Cardiac muscle cell (in vitro differentiated cells and primary cell): ENCODE measurements at regions not wholly inside any gene's neighbourhood (a gene's known extent, or its start where the extent isn't known, plus 50 kb on each side); places are given as distances from the start of the nearest gene placed in this dataset.

ENCODE experiments used
- DNase-seq, 2 donors: peaks; one replicate each; pipeline versions ENCODE4 v3.0.0 to v3.0.0-alpha.2; 2010 to 2017; ENCODE audit warnings: low read depth in 1 of 2, low spot score in 1 of 2
- H3K27ac ChIP-seq: fragments of 200-600 bp; sonication (generic); 2 replicates; pipeline ENCODE4 v1.5.1; 2016
- H3K27me3 ChIP-seq: fragments of 200-600 bp; sonication (generic); 2 replicates; pipeline ENCODE4 v1.6.0; 2016; ENCODE audit warnings: control low read depth
- H3K36me3 ChIP-seq: fragments of 200-600 bp; sonication (generic); 2 replicates; pipeline ENCODE4 v1.5.1; 2016; ENCODE audit warnings: control low read depth
- H3K4me1 ChIP-seq: fragments of 200-600 bp; sonication (generic); 2 replicates; pipeline ENCODE4 v1.8.1; 2017; ENCODE audit warnings: low read depth, mild to moderate bottlenecking, mixed run types
- H3K4me3 ChIP-seq: fragments of 200-600 bp; sonication (generic); 2 replicates; pipeline ENCODE4 v1.5.1; 2016; ENCODE audit warnings: mild to moderate bottlenecking
- H3K9me3 ChIP-seq: fragments of 200-600 bp; sonication (generic); 2 replicates; pipeline ENCODE4 v1.5.1; 2017; ENCODE audit warnings: low read depth, mild to moderate bottlenecking, control low read depth
- CTCF ChIP-seq: IDR thresholded peaks from 2 replicates; pipeline ENCODE4 v1.5.1; 2012; ENCODE audit warnings: low read depth, mild to moderate bottlenecking, low read length

DNA sequence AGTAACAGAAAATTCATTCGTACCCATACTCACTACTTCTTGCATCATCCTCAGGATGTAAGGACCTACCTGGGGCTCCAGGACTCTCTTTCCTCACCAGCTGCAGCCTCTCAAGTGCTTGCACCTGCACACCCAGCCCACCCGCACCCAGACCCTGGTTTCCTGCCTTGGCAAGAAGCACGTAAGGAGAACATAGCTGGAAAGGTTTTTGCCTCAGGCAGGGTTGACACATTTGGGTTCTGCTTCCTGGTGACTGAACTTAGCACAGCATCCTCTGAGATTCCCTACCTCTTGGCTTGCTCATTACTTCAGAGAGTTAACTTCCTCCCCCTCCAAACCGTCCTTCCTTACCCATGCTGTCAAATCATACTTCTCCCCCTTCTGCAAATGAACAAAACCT is 556.9 kb downstream of the CD83 start:
- DNase-seq = no peak
- H3K36me3 ChIP-seq = no peaks in the 10 kb centered on the region
- no peak for TF ChIP-seq CTCF
- no peaks in the 10 kb centered on the region for H3K9me3 ChIP-seq
- H3K27me3 ChIP-seq = no peaks in the 10 kb centered on the region
- H3K4me3 ChIP-seq = no peak overlapping the region
- peaks cover 12% of the 10 kb centered on the region for H3K4me1 ChIP-seq
- no peak overlapping the region for H3K27ac ChIP-seq

- TF ChIP-seq CTCF = no peak
- no peak overlapping the region for H3K27ac ChIP-seq
- no peak overlapping the region for H3K4me3 ChIP-seq
- no peak for DNase-seq
- no peaks in the 10 kb centered on the region for H3K9me3 ChIP-seq
- no peaks in the 10 kb centered on the region for H3K36me3 ChIP-seq
- no peaks in the 10 kb centered on the region for H3K27me3 ChIP-seq
- H3K4me1 ChIP-seq = peaks cover 12% of the 10 kb centered on the region
Observed at GRCh38 chr6:14674867-14675648, 557.5 kb downstream of the CD83 start.

GRCh38 chr6:14676064-14676463 is 558.5 kb downstream of the CD83 start:
- DNase-seq = peak in 1 of 2 donors; percentile 23
- H3K27ac ChIP-seq = no peak overlapping the region
- H3K9me3 ChIP-seq = no peaks in the 10 kb centered on the region
- H3K4me1 ChIP-seq = peaks cover 6% of the 10 kb centered on the region
- H3K36me3 ChIP-seq = no peaks in the 10 kb centered on the region
- no peak overlapping the region for H3K4me3 ChIP-seq
- no peaks in the 10 kb centered on the region for H3K27me3 ChIP-seq
- no peak for TF ChIP-seq CTCF

DNA sequence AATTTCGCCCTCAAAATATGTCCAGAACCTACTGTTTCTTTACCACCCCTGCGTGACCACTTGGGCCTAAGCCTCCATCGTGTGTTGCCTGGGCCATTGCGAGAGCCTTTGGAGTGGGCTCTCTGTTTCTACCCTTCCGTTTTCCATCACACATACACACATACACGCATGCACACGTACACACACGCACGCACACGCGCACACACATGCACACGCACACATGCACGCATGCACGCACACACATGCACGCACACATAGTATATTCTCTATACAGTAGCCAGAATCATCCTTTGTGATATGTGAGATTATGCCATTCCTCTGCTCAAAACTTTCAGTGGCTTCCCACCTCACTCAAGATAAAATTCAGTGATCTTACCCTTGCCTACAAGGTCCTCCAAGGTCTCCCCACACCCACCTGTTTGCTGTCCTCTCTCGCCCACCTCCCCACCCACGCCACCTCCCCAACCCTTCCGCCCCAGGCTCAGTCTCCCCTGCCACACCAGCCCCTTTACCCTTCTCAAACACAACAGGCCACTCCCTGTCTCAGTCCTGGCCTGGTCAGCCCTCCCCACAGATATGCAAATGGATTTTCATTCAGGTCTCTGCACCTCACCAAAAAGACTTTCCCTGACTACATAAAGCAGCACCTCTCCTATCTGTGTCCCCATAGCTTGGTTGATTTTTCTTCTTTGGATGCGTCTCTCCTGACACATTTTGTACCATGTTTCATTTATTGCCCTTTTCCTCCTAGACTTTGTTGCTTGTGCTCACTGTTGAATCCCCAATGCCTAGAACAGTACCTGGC is 559.6 kb downstream of the CD83 start:
- Histone ChIP-seq H3K4me3 (no peak overlapping the region), H3K9me3 (no peaks in the 10 kb centered on the region), H3K4me1 (no peaks in the 10 kb centered on the region), H3K27ac (no peak overlapping the region), H3K27me3 (no peaks in the 10 kb centered on the region), H3K36me3 (no peaks in the 10 kb centered on the region)
- TF ChIP-seq CTCF = no peak
- DNase-seq = no peak

DNA sequence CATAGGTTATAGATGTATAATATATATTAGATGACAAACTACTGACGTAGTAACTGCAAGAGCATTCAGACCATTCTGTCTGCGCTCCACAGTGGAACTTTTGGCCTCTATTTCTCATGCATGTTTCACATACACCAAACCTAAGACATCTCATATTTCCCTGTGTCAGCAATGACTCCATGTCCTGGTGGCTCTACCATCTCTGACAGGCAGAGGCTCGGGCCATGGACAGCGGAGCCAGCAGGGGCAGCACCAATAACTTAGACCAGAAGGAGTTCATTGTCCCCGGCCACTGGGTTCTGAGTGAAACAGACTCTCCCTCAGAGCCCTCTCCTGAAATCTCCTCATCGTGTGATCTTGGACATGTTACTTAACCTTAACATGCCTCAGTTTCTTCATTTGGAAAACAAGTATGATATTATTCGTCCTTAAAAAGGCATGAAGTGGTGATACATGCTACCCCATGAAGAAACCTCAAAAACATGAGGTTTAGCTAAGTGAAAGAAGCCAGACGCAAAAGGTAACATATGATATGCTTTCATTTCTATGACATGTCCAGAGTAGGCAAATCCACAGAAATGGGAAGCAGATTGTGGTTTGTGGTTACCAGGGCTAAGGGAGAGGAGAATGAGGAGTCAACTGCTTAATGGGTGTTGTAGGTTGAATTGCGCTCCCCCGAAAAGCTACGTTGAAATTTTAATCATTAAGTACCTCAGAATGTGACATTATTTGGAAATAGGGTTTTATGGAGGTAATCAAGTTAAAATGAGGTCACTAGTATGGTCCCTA is 564.0 kb upstream of the JARID2 start:
- Histone ChIP-seq H3K4me1 (no peaks in the 10 kb centered on the region), H3K4me3 (no peak overlapping the region), H3K9me3 (no peaks in the 10 kb centered on the region), H3K27me3 (no peaks in the 10 kb centered on the region), H3K27ac (no peak overlapping the region), H3K36me3 (no peaks in the 10 kb centered on the region)
- no peak for TF ChIP-seq CTCF
- peak in 1 of 2 donors; percentile 39 for DNase-seq
